ENCODE measurements at regions not wholly inside any gene's neighbourhood (a gene's known extent, or its start where the extent isn't known, plus 50 kb on each side); places are given as distances from the start of the nearest gene placed in this dataset.

- Mint-ChIP-seq H3K36me3 (no peaks in the 10 kb centered on the region), H3K4me1 (ENCODE audit: unreplicated experiment) (peaks cover 7% of the 10 kb centered on the region), H3K4me3 (no peak overlapping the region), H3K27ac (no peak overlapping the region), H3K9me3 (no peaks in the 10 kb centered on the region), H3K27me3 (peaks cover 11% of the 10 kb centered on the region)
- no peak for TF ChIP-seq CTCF (conservative IDR thresholded peaks at IDR 0.05)
- DNase-seq (ENCODE audit: extremely low spot score, unreplicated experiment): no peak
Observed at GRCh38 chr20:57800791-57801430, 91.1 kb upstream of the PMEPA1 start.

GRCh38 chr20:57797401-57797800 is 87.6 kb upstream of the PMEPA1 start:
- Mint-ChIP-seq H3K27ac (no peak overlapping the region), H3K4me1 (ENCODE audit: unreplicated experiment) (peaks cover 11% of the 10 kb centered on the region), H3K36me3 (no peaks in the 10 kb centered on the region), H3K27me3 (peaks cover 9% of the 10 kb centered on the region), H3K4me3 (no peak overlapping the region), H3K9me3 (no peaks in the 10 kb centered on the region)
- TF ChIP-seq CTCF (conservative IDR thresholded peaks at IDR 0.05): no peak
- no peak for DNase-seq (ENCODE audit: extremely low spot score, unreplicated experiment)

GRCh38 chr20:57795977-57796560 is 86.3 kb upstream of the PMEPA1 start:
- no peak for TF ChIP-seq CTCF (conservative IDR thresholded peaks at IDR 0.05)
- H3K27me3 Mint-ChIP-seq: peaks cover 9% of the 10 kb centered on the region
- peaks cover 16% of the 10 kb centered on the region for H3K4me1 Mint-ChIP-seq (ENCODE audit: unreplicated experiment)
- H3K36me3 Mint-ChIP-seq: no peaks in the 10 kb centered on the region
- no peaks in the 10 kb centered on the region for H3K9me3 Mint-ChIP-seq
- no peak overlapping the region for H3K27ac Mint-ChIP-seq
- no peak overlapping the region for H3K4me3 Mint-ChIP-seq
- no peak for DNase-seq (ENCODE audit: extremely low spot score, unreplicated experiment)

GRCh38 chr20:57795342-57795697 is 85.5 kb upstream of the PMEPA1 start:
- Mint-ChIP-seq H3K4me3 (no peak overlapping the region), H3K9me3 (no peaks in the 10 kb centered on the region), H3K4me1 (ENCODE audit: unreplicated experiment) (peaks cover 16% of the 10 kb centered on the region), H3K27me3 (peaks cover 9% of the 10 kb centered on the region), H3K27ac (no peak overlapping the region), H3K36me3 (no peaks in the 10 kb centered on the region)
- TF ChIP-seq CTCF (conservative IDR thresholded peaks at IDR 0.05): no peak
- DNase-seq (ENCODE audit: extremely low spot score, unreplicated experiment): no peak

- peaks cover 16% of the 10 kb centered on the region for H3K4me1 Mint-ChIP-seq (ENCODE audit: unreplicated experiment)
- no peak for DNase-seq (ENCODE audit: extremely low spot score, unreplicated experiment)
- H3K4me3 Mint-ChIP-seq: no peak overlapping the region
- H3K27ac Mint-ChIP-seq: no peak overlapping the region
- no peaks in the 10 kb centered on the region for H3K9me3 Mint-ChIP-seq
- H3K27me3 Mint-ChIP-seq: peaks cover 9% of the 10 kb centered on the region
- no peaks in the 10 kb centered on the region for H3K36me3 Mint-ChIP-seq
- TF ChIP-seq CTCF (conservative IDR thresholded peaks at IDR 0.05): no peak
Observed at GRCh38 chr20:57794600-57795341, 85.0 kb upstream of the PMEPA1 start.

Measured in type B pancreatic cell (in vitro differentiated cells).